ENCODE measurements at regions not wholly inside any gene's neighbourhood (a gene's known extent, or its start where the extent isn't known, plus 50 kb on each side); places are given as distances from the start of the nearest gene placed in this dataset.

- no peak overlapping the region for H3K4me2 ChIP-seq (ENCODE audit: control insufficient read depth, extremely low read depth, insufficient read depth, low read depth, low read length)
- no peak overlapping the region for H3K27ac ChIP-seq (ENCODE audit: control insufficient read depth, insufficient read depth, low read length)
- H3K9me1 ChIP-seq (ENCODE audit: control insufficient read depth, extremely low read depth, insufficient read depth, low read length), result no peaks in the 10 kb centered on the region
- no peaks in the 10 kb centered on the region for H3K36me3 ChIP-seq (ENCODE audit: control insufficient read depth in 2 of 2, extremely low read depth in 1 of 2, insufficient read depth in 2 of 2, low read length in 2 of 2)
- dilution Hi-C loops (cut with MboI; ENCODE audit: extremely low pct_ligation_motif_present, low sequenced_read_pairs), result no loop called here
- peaks cover 6% of the 10 kb centered on the region for H3K4me1 ChIP-seq (ENCODE audit: control insufficient read depth, extremely low read depth, insufficient read depth, low read length)
- no peak overlapping the region for H2AFZ ChIP-seq (ENCODE audit: control insufficient read depth, low read length)
- peaks cover 13% of the 10 kb centered on the region for H3K27me3 ChIP-seq (ENCODE audit: control insufficient read depth, extremely low read depth, insufficient read depth, low read length)
- H3K79me2 ChIP-seq (ENCODE audit: control insufficient read depth, insufficient read depth, low read length), result no peaks in the 10 kb centered on the region
- TF ChIP-seq CTCF (optimal IDR thresholded peaks at IDR 0.05 in 1 of 3, IDR thresholded peaks at IDR 0.05 in 1 of 3, conservative IDR thresholded peaks at IDR 0.05 in 1 of 3; ENCODE audit: extremely low read depth in 1 of 3, insufficient read depth in 2 of 3, low read length in 3 of 3), result no peak
- TF ChIP-seq EZH2 (IDR thresholded peaks at IDR 0.05; ENCODE audit: low read length), result no peak
- H3K9me3 ChIP-seq (ENCODE audit: control insufficient read depth, low read depth, low read length), result no peaks in the 10 kb centered on the region
- FAIRE-seq (no peak), DNase-seq (ENCODE audit: low read depth, low spot score) (no peak)
- no peak overlapping the region for H3K9ac ChIP-seq (ENCODE audit: control insufficient read depth, extremely low read depth, insufficient read depth, low read length)
- H3K4me3 ChIP-seq (ENCODE audit: control insufficient read depth in 2 of 3, extremely low read depth in 1 of 3, insufficient read depth in 2 of 3, low read depth in 1 of 3, low read length in 3 of 3), result no peak overlapping the region
- no peaks in the 10 kb centered on the region for H4K20me1 ChIP-seq (ENCODE audit: control insufficient read depth, extremely low read depth, insufficient read depth, low read length)
Measured at GRCh38 chrX:39616098-39616729, 481.5 kb downstream of the BCOR start.

- TF ChIP-seq CTCF (optimal IDR thresholded peaks at IDR 0.05 in 1 of 3, IDR thresholded peaks at IDR 0.05 in 1 of 3, conservative IDR thresholded peaks at IDR 0.05 in 1 of 3; ENCODE audit: extremely low read depth in 1 of 3, insufficient read depth in 2 of 3, low read length in 3 of 3) (no peak), EZH2 (IDR thresholded peaks at IDR 0.05; ENCODE audit: low read length) (no peak)
- Histone ChIP-seq H3K36me3 (ENCODE audit: control insufficient read depth in 2 of 2, extremely low read depth in 1 of 2, insufficient read depth in 2 of 2, low read length in 2 of 2) (no peaks in the 10 kb centered on the region), H3K4me1 (ENCODE audit: control insufficient read depth, extremely low read depth, insufficient read depth, low read length) (peaks cover 6% of the 10 kb centered on the region), H3K4me2 (ENCODE audit: control insufficient read depth, extremely low read depth, insufficient read depth, low read depth, low read length) (no peak overlapping the region), H3K9me1 (ENCODE audit: control insufficient read depth, extremely low read depth, insufficient read depth, low read length) (no peaks in the 10 kb centered on the region), H3K27ac (ENCODE audit: control insufficient read depth, insufficient read depth, low read length) (no peak overlapping the region), H3K79me2 (ENCODE audit: control insufficient read depth, insufficient read depth, low read length) (no peaks in the 10 kb centered on the region), H3K9me3 (ENCODE audit: control insufficient read depth, low read depth, low read length) (no peaks in the 10 kb centered on the region), H3K4me3 (ENCODE audit: control insufficient read depth in 2 of 3, extremely low read depth in 1 of 3, insufficient read depth in 2 of 3, low read depth in 1 of 3, low read length in 3 of 3) (no peak overlapping the region), H3K9ac (ENCODE audit: control insufficient read depth, extremely low read depth, insufficient read depth, low read length) (no peak overlapping the region), H4K20me1 (ENCODE audit: control insufficient read depth, extremely low read depth, insufficient read depth, low read length) (no peaks in the 10 kb centered on the region), H3K27me3 (ENCODE audit: control insufficient read depth, extremely low read depth, insufficient read depth, low read length) (peaks cover 13% of the 10 kb centered on the region), H2AFZ (ENCODE audit: control insufficient read depth, low read length) (no peak overlapping the region)
- no peak for DNase-seq (ENCODE audit: low read depth, low spot score)
- FAIRE-seq, result no peak
- dilution Hi-C loops (cut with MboI; ENCODE audit: extremely low pct_ligation_motif_present, low sequenced_read_pairs), result no loop called here
Measured at GRCh38 chrX:39616731-39617130, 481.0 kb downstream of the BCOR start.

Measured in keratinocyte (primary cell).